ENCODE measurements at regions not wholly inside any gene's neighbourhood (a gene's known extent, or its start where the extent isn't known, plus 50 kb on each side); places are given as distances from the start of the nearest gene placed in this dataset.

DNA sequence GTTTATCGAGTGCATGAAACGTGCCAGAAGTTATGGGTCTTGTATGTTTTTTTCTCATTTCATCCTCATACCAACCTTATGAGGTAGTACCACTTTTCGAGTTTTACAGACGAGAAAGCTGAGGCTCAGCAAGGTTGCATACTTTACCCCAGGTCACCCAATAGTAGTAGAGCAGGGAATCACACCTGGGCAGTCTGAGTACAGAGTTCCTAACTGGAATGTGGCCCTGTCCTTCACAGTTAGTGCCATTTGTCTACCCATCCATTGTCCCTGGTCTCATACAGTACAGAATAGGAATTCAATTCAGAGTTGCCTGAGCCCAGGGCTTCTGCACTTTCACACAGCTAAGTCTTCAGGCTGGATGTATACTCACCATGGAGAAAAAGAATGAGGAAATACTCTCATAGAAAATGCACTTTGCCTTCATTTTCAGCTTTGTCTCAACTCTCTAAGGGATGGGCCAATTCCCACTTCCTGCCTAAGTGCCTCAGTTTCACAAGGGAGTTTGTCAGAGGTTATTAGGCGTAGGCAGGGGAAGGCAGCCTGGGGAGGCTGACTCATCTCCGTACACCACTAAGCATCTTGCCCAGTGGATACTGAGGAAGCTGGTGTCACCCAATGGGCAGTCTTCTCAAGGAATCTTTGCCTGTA is 93.2 kb downstream of the TMEM212 start:
- TF ChIP-seq, protein P1, sequence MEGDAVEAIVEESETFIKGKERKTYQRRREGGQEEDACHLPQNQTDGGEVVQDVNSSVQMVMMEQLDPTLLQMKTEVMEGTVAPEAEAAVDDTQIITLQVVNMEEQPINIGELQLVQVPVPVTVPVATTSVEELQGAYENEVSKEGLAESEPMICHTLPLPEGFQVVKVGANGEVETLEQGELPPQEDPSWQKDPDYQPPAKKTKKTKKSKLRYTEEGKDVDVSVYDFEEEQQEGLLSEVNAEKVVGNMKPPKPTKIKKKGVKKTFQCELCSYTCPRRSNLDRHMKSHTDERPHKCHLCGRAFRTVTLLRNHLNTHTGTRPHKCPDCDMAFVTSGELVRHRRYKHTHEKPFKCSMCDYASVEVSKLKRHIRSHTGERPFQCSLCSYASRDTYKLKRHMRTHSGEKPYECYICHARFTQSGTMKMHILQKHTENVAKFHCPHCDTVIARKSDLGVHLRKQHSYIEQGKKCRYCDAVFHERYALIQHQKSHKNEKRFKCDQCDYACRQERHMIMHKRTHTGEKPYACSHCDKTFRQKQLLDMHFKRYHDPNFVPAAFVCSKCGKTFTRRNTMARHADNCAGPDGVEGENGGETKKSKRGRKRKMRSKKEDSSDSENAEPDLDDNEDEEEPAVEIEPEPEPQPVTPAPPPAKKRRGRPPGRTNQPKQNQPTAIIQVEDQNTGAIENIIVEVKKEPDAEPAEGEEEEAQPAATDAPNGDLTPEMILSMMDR (IDR thresholded peaks at IDR 0.05; ENCODE audit: insufficient read depth, low read length) = no peak
- H3K4me3 ChIP-seq (ENCODE audit: low read depth, low read length) = no peak overlapping the region
- peak; percentile 69 for DNase-seq (ENCODE audit: low read depth)

DNA sequence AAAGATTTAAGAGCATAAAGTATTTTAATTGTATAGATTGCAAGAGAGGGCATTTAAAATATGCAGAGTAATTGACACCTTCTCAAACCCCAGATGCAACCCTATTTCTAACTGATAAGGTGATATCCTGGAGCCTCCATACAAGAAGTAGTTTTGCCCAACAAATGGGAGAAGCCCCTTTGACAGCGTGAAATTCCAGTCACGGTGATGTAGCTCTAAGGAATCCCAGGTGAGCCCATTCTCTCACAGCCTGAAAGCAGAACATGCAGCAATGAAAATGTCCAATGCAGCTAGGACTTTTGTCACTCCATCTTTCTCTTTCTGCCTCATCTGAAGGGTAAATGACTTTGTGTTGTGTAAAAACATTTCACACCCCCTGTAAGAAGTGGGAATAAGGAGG is 96.4 kb downstream of the TMEM212 start:
- TF ChIP-seq, protein P1 (IDR thresholded peaks at IDR 0.05; ENCODE audit: insufficient read depth, low read length) = no peak
- H3K4me3 ChIP-seq (ENCODE audit: low read depth, low read length) = no peak overlapping the region
- DNase-seq (ENCODE audit: low read depth) = no peak

DNA sequence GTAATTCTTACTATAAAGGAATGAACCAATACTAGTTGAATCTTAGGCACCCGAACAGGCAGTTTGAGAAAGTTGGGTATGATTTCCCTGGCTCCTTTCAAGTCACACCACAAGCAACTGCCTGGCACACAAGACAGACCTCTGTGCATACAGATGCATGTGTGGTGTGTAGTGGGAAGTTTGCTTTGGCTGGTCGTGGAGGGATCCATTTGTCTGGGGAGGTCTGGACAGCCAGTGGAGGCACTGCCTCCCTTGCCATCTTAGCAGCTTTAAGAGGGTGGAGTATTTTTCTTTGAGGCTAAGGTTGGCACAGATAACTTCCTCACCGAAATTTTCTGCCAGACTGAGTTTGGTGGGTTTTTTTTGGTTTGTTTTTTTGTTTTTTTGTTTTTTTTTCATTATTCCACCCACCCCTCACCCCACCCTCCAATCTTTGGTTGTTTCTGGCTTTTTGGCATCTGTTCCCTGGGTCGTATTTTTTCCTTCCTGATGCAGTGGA is 97.1 kb downstream of the TMEM212 start:
- DNase-seq (ENCODE audit: low read depth) = no peak
- TF ChIP-seq, protein P1 (IDR thresholded peaks at IDR 0.05; ENCODE audit: insufficient read depth, low read length) = no peak
- H3K4me3 ChIP-seq (ENCODE audit: low read depth, low read length) = no peak overlapping the region

DNA sequence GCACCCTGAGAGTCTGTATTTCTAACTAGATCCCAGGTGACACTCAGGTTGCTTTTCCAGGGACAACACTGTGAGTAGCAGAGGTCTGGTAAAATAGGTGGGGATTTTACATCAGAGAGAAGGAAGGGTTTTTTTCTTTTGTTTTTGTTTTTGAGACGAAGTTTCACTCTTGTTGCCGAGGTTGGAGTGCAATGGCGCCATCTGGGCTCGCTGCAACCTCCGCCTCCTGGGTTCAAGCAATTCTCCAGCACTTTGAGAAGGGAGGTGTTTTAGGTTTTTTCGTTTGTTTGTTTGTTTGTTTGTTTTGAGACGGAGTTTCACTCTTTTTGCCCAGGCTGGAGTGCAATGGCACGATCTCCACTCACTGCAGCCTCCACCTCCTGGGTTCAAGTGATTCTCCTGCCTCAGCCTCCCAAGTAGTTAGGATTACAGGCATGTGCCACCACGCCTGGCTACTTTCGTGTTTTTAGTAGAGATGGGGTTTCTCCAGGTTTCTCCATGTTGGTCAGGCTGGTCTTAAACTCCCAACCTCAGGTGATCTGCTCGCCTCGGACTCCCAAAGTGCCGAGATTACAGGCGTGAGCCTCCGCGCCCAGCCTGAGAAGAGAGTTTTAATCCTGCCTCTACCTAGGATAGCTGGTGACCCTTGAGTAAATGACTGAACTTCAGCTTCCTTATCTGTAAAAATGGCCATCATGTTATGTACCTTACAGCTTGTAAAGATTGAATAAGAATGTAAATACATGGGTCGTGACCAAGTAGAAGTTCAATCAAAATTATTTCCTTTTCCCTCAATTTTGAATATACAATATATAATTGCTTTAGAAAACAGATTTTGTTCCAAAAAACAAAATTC is 95.9 kb upstream of the FNDC3B start:
- TF ChIP-seq, protein P1 (IDR thresholded peaks at IDR 0.05; ENCODE audit: insufficient read depth, low read length) = no peak
- no peak overlapping the region for H3K4me3 ChIP-seq (ENCODE audit: low read depth, low read length)
- no peak for DNase-seq (ENCODE audit: low read depth)

DNA sequence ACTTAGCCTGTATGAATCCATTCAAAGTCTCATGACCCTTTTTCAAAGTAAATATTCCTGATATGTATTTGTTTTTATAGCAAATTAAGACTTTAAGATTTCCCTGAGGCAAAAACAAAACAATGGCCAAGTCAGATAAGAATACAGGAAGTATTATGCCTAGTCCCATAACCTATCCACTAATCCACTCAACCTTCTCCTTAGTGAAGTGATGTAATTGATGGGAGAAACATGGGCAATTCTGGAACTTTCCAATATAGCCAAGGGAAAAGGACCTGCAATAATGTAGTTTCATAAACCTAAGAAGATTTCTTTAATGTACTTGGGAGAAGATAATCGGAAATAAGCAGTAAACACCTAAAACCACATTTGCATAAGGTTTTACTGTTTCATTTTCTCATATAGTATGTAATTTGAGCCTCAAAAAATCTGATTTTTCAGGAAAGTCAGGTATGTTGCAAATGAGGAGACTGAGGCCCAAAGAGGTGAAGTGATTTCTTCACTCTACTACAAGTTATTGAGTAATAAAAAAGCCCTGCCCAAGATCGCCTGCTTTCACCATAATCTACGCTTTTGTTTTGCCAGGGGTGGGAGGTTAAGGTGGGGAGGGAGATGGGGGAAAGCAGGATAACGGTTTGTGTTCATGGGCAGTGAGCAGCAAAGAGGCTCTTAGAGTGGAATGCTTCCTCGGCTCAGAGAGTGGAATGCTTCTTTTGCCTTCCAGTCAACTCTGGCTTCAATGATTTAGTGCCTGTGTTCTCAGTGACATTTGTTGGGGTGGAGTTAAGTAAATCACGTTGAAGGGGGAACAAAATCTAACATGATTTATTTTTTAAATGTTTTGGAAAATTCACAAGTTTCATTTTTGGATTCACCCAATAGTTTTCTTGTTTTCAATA is 95.0 kb upstream of the FNDC3B start:
- no peak overlapping the region for H3K4me3 ChIP-seq (ENCODE audit: low read depth, low read length)
- peak; percentile 61 for DNase-seq (ENCODE audit: low read depth)
- TF ChIP-seq, protein P1 (IDR thresholded peaks at IDR 0.05; ENCODE audit: insufficient read depth, low read length) = no peak

DNA sequence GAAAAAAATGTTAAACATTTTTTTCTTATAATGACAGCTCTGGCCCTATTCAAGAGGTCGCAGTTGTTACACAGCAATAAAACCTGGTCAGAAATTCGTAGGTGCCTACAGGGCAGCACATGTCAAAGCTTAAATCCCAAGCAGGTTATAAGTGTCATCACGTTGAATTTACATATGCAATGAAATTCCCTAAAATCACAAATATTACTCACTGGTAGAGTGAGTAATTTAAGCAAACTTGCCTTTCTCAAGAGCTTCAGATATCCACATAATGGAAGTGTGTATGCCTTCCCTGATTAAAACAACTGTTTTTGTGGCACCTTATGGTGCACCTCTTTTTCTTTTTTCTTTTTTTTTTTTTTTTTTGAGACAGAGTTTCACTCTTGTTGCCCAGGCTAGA is 90.7 kb upstream of the FNDC3B start:
- DNase-seq (ENCODE audit: low read depth) = no peak
- TF ChIP-seq, protein P1 (IDR thresholded peaks at IDR 0.05; ENCODE audit: insufficient read depth, low read length) = no peak

More for the DNA sequence above, 90.7 kb upstream of the FNDC3B start:
- no peak overlapping the region for H3K4me3 ChIP-seq (ENCODE audit: low read depth, low read length)
